ENCODE measurements at regions not wholly inside any gene's neighbourhood (a gene's known extent, or its start where the extent isn't known, plus 50 kb on each side); places are given as distances from the start of the nearest gene placed in this dataset.
"Not testable (repeated sequence)": the region's sequence is repeated elsewhere in the genome, so short reads cannot be mapped to it uniquely, and the experiment has no call there.

DNA sequence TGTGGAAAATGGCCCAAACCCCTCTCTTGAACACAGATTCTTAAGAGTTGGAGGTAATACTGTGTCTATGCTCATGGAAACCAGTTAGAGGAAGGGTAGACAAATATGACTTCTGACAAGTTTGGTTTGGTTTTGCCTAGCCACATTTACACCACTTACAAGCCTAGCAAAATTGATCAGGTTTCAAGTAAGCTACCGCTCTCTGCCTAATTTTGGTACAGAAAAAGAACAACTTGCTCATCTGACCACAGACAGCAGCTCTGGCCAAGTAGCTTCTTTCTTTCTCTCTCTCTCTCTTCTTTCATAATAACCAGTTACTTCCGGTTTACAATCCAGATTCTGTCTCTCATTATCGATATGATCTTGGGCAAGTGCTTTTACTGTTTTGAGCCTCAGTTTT is 260.0 kb downstream of the GLUD2 start:
- DNase-seq = no peak

DNA sequence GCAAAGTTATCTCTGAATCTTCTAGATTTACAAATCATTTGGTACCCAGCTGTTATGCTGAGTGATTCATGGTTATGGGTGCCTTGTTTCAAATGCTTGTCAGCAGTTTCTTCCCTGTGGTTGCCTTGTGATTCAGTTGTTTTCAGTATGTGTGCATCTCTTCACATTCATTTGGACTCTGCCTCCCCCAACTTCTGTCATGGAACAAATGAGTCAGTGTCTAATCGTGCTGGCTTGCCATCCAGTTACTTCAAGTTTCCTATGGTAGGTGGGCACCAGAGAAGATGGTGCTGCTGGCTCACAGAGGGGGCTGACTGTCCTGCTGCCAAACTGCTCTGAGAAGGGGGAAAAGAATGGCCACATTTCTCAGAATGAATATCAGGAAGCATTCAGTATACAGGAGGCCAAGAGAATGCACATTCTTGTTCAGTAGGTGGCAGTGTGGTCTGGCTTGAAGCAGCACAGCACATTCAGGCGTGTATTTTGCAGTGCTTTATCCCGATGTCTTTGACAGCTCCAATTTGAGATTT is 260.9 kb downstream of the GLUD2 start:
- peak in 3 of 4 experiments; percentile 1 to 13 (median 8) for DNase-seq

DNA sequence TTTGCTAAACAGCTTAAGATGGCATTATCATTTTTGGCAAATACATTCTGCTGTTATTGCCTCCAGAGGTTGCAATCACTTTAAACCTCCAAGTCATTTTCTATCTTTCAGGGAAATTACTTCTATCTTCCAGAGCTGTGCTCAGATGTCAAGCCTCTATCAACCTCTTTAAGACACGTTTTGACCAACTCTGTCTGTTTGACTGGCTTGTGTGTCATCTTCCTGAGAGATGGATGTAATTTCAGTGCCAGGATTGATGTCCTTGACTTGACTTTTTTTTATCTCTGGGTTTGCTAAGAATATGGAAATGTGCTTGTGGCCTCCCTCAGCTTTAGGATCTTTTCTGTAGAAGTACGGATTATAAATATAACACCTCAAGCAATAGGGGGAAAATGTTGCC is 263.4 kb downstream of the GLUD2 start:
- DNase-seq = no peak

DNA sequence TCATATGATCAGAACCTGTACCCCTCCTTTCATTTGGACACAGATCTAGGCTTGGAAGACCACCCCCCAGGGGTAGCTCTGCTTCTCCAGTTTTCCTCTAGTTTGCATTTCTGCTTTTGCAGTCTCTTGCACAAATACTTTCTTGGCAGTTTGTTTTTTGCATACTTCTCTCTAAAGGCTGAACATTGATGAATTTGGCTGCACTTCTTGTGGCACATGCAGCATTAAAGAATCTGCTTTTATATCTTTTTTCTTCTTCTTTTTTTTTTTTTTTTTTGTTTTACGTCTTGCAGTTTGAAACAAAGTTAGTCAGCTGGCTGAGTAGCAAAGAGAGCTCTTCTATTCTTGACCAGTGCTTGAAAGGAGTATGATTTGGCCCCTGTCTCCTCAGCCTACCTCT is 273.0 kb downstream of the GLUD2 start:
- no peak for DNase-seq

DNA sequence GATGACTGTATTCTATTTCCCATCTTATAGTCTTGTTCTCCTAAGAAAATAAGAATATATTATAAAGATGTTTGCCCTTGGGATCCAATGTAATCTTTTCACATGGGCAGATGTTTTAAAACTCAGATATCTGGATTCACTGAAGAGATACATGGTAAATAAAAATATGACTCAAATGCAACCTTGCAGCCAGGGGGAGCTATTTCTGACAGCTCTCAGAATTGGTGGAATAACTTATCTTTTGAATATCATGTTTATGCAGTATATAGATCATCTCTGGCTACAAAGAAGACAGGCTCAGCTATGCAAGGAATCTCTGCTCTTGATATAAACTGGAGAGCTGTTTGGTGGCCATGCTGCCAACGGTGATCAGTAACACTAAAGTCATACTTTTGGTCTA is 274.7 kb downstream of the GLUD2 start:
- peak in 1 of 4 experiments; percentile 0 for DNase-seq

DNA sequence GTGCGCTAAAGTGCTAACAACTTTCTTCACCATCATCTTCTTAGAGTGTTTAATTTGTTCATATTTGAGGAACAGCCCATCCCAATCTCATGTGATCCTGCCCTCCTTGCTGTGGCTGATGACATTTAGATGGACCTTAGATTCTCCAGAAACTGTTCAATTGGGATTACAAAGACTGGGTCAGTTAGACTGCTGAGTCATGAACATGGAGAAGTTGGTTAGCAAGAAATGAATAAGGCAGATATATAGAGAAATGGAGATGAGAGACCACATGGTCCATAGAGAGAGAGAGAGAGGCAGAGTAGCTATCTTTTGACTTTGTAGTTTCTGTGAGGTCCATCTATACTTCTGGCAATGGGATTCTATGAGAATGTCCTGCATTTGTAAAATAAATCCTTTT is 275.9 kb downstream of the GLUD2 start:
- DNase-seq = no peak

DNA sequence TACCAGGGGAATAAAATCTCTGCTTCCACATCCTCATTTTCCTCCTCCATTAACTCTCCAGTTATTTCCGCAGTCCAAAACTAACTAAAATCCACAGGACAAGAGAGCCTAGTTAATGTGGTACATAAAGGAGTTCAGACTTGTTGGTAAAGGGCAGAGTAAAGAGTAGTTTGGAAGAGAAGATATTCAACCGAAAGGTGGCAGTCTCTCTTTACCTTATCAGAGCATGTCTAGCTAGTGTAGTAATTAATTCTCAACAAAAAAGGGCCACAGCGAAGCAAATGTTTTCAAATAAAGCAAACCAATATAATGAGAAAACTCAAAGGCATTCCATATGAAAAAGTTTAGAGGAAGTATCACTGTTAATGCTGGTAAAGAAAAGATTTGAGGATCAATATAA is 286.5 kb downstream of the GLUD2 start:
- no peak for DNase-seq

DNA sequence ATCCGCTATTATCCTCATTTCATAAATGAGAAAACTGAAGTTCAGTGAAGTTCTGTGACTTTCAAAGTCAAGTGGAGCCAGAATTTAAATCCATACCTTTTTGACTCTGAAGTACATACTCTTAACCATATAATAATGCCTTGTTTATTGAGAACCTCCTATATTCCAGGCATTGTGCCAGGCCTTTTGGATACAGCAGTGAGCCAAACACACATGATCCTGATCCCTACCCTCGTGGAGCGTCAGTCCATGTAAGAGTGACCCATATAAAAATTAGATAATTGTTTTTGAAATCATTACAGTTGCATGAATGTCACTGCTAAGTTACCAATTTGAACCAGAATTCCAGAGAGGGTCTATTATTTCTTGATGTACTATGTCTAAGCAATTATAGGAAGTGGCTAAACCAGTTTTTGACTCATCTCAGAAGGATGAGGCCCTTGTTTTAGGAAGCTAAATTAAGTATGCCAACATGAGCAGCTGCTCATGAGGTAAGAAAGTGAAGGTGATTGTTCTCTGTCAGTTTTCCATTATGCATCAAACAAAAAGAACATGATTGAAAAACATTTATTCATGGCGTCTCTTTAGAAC is 289.5 kb downstream of the GLUD2 start:
- DNase-seq = no peak

DNA sequence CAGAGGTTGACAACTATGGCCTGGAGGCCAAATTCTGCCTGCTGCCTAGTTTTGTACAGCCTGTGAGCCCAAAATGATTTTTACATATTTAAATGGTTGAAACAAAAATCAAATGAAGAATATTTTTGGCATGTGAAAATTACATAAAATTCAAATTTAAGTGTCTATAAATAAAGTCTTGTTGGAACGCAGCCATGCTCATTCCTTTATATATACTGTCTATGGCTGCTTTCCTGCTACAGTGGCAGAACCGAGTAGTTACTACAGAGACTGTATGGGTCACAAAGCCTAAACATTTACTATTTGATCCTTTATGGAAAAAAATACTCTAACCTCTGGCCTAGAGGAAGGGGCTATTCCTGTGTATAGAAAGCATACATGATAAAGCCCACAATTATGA is 290.4 kb downstream of the GLUD2 start:
- no peak for DNase-seq

DNA sequence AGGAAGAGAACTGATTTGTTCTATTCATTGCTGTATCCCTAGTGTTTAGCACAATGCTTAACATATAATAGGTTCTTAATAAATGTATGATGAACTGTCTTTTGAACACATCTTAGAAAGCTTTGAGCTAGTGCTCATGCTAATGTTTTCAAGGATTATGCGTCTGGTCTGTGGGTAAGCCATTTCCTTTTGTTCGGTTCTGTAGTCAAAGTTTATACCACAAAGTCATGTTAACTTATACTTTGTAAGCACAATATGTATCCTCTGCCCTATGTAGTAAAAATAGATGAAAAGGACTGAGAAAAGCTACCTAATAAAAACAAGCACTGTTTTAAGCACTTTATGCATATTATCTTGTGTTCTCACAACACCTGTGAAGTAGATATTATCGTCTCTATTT is 301.9 kb downstream of the GLUD2 start:
- no peak for DNase-seq

DNA sequence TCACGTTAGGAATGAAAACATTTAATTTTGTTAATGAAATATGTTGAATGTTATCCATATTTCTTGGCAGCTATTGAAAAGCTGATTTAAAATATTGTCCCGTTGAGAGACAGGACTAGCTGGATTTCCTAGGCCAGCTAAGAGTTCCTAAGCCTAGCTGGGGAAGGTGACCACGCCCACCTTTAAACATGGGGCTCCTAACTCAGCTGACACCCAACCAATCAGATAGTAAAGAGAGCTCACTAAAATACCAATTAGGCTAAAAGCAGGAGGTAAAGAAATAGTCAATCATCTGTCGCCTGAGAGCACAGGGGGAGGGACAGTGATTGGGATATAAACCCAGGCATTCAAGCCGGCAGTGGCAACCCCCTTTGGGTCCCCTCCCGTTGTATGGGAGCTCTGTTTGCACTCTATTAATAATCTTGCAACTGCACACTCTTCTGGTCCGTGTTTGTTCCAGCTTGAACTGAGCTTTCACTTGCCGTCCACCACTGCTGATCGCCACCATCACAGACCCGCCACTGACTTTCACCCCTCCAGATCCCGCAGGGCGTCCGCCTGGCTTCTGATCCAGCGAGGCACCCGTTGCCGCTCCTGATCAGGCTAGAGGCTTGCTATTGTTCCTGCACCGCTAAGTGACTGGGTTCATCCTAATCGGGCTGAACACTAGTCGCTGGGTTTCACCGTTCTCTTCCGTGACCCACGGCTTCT is 308.9 kb downstream of the GLUD2 start:
- no peak for DNase-seq

DNA sequence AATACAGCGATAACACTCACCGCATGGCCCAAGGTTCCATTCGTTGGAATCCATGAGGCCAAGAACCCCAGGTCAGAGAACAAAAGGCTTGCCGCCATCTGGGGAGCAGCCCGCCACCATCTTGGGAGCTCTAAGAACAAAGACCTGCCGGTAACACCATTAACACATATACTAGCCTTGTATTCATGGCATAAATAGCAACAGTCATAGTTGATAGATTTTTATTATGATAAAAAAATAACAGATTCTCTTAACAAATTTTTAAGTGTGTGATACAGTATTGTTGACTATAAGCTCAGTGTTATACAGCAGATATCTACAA is 309.4 kb downstream of the GLUD2 start:
- no peak for DNase-seq

DNA sequence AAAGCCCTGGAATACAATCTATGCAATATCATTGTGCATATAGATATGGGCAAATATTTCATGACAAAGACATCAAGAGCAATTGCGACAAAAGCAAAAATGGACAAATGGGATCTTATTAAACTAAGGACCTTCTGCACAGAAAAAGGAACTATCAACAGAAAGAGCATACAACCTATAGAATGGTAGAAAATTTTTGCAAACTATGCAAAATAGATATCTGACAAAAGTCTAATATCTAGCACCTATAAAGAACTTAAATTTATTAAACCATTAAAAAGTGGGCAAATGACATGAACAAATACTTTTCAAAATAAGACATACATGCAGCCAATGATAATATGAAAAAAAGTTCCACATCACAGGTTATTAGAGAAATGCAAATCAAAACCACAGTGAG is 312.9 kb downstream of the GLUD2 start:
- DNase-seq = no peak

DNA sequence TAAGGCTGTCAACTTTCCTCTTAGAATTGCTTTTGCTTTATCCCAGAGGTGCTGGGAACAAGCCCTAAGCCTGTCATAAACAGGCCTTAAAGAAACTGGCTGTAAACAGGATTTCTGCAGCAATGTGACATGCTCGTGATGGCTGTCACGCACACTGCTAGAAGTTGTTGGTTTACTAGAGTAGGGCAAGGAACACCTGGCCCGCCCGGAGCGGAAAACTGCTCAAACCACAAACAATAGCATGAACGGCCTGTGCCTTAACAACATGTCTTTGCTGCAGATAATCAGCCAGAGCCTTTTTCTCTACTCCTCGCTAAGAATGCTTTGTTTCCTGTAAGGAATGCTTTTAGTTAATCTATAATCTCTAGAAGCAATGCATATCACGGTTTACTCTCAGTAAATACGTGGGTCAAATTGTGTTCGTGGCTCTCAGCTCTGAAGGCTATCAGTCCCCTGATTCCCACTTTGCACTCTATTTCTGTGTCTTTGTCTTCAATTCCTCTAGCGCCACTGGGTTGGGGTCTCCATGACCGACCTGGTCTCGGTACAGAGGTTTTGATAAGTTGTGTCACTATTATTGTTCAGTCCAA is 318.3 kb downstream of the GLUD2 start:
- no peak for DNase-seq

DNA sequence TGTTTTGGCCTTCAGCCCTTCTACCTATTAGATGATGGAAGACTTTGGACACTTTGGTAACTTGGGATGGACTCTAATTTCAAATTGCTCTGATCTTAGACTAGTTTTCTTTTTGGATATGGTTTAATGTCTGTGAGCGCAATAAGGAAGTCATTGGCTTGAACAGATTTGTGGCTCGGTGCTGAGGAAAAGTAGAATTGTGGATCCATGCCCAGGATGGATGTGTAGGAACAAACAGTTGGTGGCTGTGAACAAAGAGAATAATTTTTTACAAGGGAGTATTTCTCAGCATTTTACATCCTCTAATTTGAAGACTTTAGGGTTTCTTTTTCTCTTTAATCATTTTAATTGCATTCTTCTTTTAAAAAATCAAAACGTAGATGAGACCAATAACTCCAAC is 327.1 kb downstream of the GLUD2 start:
- no peak for DNase-seq

DNA sequence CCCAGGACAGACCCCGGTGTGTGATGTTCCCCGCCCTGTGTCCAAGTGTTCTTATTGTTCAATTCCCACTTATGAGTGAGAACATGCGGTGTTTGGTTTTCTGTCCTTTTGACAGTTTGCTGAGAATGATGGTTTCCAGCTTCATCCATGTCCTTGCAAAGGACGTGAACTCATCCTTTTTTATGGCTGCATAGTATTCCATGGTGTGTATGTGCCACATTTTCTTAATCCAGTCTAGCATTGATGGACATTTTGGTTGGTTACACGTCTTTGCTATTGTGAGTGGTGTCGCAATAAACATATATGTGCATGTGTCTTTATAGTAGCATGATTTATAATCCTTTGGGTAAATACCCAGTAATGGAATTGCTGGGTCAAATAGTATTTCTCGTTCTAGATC is 334.5 kb downstream of the GLUD2 start:
- not testable (repeated sequence) for DNase-seq

DNA sequence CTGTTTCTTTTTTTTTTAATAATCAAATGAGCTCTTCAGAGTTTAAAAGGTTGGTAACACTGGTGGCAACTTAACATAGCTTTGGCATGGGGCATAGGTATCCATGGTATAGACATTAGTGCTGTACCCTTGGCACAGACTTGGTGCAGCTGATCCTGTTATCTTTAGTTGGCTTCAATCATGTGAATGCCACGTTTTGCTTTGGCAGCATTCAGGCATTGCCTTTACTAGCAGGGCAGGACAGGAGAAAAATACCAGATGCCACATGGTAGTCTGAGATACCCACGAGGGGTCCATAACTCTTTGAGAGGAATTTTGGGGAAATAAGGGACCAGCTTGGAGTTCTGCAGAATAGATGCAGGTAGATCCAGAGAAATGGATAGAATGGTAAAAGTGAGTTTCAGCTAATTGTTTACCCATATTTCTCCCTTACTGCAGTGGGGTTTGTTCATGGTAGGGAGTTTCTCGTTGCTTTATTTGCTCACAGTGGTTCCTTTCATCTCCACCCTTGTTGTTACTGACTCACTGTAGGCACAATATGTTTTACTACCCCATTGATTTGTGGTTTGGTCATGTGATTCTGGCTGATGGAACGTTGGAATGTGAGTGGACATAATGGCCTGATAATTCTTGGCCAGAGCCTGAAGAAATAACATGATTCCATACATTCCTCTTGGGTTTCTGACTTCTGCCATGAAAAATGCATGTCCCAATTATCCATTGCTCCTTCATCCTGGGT is 342.7 kb downstream of the GLUD2 start:
- DNase-seq = no peak

DNA sequence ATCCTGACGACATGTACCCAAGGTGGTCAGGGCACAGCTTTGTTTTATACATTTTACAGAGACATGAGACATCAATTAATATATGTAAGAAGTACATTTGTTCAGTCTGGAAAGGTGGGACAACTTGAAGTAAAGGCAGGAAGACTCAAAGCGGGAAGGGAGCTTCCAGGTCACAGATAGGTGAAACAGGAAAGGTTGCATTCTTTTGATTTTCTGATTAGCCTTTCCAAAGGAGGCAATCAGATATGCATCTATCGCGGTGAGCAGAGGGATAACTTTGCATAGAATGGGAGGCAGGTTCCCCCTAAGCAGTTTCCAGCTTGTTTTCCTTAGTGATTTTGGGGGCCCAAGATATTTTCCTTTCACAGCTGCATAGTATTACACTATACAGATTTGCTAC is 358.4 kb downstream of the GLUD2 start:
- no peak for DNase-seq

DNA sequence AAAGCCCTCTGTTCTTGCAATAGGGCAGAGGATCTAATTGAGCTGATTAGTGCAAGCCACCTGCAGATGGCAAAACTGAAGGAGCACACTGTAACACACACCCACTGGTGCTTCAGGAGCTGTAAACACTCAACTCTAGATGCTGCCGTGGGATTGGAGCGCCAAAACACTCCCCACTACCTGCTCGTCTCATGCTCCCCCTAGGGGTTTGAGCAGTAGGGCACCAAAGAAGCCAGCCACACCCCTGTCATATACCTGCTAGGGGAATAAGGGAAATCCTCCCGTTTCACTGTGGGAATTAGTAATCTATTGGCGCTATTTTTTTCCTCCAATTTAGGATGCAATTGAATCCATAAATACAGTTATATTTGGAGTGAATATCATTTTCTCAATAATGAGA is 360.2 kb downstream of the GLUD2 start:
- DNase-seq = no peak

DNA sequence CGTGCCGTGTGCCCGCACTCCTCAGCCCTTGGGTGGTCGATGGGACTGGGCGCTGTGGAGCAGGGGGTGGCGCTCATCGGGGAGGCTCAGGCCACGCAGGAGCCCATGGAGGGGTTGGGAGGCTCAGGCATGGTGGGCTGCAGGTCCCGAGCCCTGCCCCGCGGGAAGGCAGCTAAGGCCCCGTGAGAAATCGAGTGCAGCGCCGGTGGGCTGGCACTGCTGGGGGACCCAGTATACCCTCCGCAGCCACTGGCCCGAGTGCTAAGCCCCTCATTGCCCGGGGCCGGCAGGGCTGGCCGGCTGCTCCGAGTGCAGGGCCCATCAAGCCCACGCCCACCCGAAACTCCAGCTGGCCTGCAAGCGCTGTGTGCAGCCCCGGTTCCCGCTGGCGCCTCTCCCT is 384.1 kb downstream of the GLUD2 start:
- not testable (repeated sequence) for DNase-seq

DNA sequence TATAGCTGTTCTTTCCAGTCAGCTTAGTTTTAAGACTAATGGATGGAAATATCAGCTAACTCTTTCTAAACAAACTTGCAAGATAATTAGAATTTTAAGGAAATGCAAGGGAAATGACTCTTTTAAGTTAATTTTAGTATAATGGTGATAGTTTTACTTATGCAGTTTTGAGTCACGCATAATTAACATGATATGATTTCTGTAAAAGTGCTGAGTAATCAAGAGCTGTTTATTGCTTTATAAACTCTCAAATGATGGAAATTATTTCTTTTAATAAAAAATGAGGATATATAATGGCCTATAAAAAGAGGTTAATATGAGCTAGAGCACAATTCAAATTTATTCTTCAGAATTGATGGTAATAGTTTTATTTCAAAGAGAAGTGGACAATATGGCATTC is 385.9 kb downstream of the GLUD2 start:
- no peak for DNase-seq

DNA sequence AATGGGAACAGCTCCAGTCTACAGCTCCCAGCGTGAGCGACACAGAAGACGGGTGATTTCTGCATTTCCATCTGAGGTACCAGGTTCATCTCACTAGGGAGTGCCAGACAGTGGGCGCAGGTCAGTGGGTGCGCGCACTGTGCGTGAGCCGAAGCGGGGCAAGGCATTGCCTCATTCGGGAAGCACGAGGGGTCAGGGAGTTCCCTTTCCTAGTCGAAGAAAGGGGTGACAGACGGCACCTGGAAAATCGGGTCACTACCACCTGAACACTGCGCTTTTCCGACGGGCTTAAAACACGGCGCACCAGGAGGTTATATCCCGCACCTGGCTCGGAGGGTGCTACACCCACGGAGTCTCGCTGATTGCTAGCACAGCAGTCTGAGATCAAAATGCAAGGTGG is 390.3 kb downstream of the GLUD2 start:
- DNase-seq = not testable (repeated sequence)

DNA sequence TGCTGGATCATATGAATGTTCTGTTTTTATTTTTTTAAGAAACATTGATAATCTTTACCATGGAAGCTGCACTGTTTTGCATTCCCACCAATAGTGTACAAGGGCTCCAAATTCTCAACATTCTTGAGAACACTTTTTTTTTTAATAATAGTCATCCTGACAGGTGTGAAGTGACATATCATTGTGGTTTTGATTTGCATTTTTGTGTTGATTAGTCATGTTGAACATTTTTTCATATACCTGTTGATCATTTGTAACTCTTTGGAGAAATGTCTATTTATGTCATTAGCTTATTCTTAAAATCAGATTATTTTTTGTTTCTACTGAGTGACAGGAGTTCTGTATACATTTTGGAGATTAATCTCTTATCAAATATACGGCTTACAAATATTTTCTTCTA is 408.5 kb downstream of the GLUD2 start:
- no peak for DNase-seq

DNA sequence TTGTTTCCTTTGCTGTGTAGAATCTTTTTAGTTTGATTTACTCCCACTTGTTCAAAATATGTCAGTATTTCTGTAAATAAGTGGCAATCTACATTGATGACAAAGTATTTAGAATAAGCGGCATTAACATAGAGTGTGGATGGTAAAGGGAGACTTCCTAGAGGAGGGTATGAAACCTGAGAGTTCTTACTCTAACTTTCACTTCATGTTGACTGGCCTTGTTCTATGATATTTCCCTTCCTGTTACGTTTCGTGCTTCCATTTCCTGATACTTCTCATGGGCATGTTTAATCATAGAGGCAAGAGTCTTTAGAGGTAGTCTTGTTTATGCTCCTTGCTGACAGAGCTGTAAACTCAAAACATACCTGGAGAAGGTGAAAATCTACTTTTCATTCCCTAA is 408.9 kb downstream of the GLUD2 start:
- no peak for DNase-seq

Data from suppressor macrophage (primary cell).